OCI-LY3 (cell line): ENCODE measurements at regions not wholly inside any gene's neighbourhood (a gene's known extent, or its start where the extent isn't known, plus 50 kb on each side); places are given as distances from the start of the nearest gene placed in this dataset.
"Not testable (repeated sequence)": the region's sequence is repeated elsewhere in the genome, so short reads cannot be mapped to it uniquely, and the experiment has no call there.

ENCODE experiments used
- CTCF ChIP-seq: fragments of 200-600, 300-600 bp; sonication (generic); IDR thresholded peaks from 2 replicates; pipeline ENCODE4 v1.5.1; 2014; ENCODE audit warnings: antibody characterized with exemption, low read length, low read depth
- EZH2phosphoT487 ChIP-seq: fragments of 200-600 bp; shearing (Covaris generic); IDR thresholded peaks from 2 replicates; pipeline ENCODE4 v1.6.1; 2018; ENCODE audit warnings: antibody characterized with exemption, mixed run types, low read depth

- TF ChIP-seq CTCF, EZH2phosphoT487: not testable (repeated sequence)
Measured at GRCh38 chr2:132012046-132012445, 149.7 kb downstream of the ANKRD30BL start.
